ENCODE measurements at regions not wholly inside any gene's neighbourhood (a gene's known extent, or its start where the extent isn't known, plus 50 kb on each side); places are given as distances from the start of the nearest gene placed in this dataset.

GRCh38 chr3:16059081-16059537 is 115.4 kb upstream of the GALNT15 start:
- no peak for TF ChIP-seq REST (IDR thresholded peaks at IDR 0.05; ENCODE audit: borderline replicate concordance)
- Histone ChIP-seq H3K4me2 (ENCODE audit: low read length) (no peak overlapping the region), H3K4me3 (ENCODE audit: low read length) (no peak overlapping the region), H3K9me2 (ENCODE audit: insufficient read depth, low read length) (no peaks in the 10 kb centered on the region), H3K9me3 (ENCODE audit: low read length) (no peaks in the 10 kb centered on the region), H3F3A (ENCODE audit: insufficient read depth, low read length, poor library complexity, severe bottlenecking) (no peaks in the 10 kb centered on the region), H3K79me2 (replicated peaks; ENCODE audit: insufficient read depth, low read length) (no peaks in the 10 kb centered on the region), H4K20me1 (ENCODE audit: insufficient read depth) (no peaks in the 10 kb centered on the region), H2AFZ (ENCODE audit: low read depth, low read length) (no peak overlapping the region), H3K36me3 (ENCODE audit: insufficient read depth, low read length) (no peaks in the 10 kb centered on the region), H3K27me3 (ENCODE audit: insufficient read depth, low read depth, low read length) (no peaks in the 10 kb centered on the region), H3K9ac (ENCODE audit: low read length) (no peak overlapping the region), H3K27ac (ENCODE audit: low read length) (no peak overlapping the region)

GRCh38 chr3:16059711-16060357 is 114.6 kb upstream of the GALNT15 start:
- Histone ChIP-seq H3K9ac (ENCODE audit: low read length) (no peak overlapping the region), H3K9me2 (ENCODE audit: insufficient read depth, low read length) (no peaks in the 10 kb centered on the region), H3K4me3 (ENCODE audit: low read length) (no peak overlapping the region), H3F3A (ENCODE audit: insufficient read depth, low read length, poor library complexity, severe bottlenecking) (no peaks in the 10 kb centered on the region), H3K36me3 (ENCODE audit: insufficient read depth, low read length) (no peaks in the 10 kb centered on the region), H2AFZ (ENCODE audit: low read depth, low read length) (no peak overlapping the region), H3K27me3 (ENCODE audit: insufficient read depth, low read depth, low read length) (no peaks in the 10 kb centered on the region), H3K4me2 (ENCODE audit: low read length) (no peak overlapping the region), H3K27ac (ENCODE audit: low read length) (no peak overlapping the region), H3K9me3 (ENCODE audit: low read length) (no peaks in the 10 kb centered on the region), H3K79me2 (replicated peaks; ENCODE audit: insufficient read depth, low read length) (no peaks in the 10 kb centered on the region), H4K20me1 (ENCODE audit: insufficient read depth) (no peaks in the 10 kb centered on the region)
- TF ChIP-seq REST (IDR thresholded peaks at IDR 0.05; ENCODE audit: borderline replicate concordance) (no peak), MXI1 (conservative IDR thresholded peaks at IDR 0.05; ENCODE audit: poor library complexity, severe bottlenecking) (no peak), RAD21 (conservative IDR thresholded peaks at IDR 0.05) (no peak), EZH2 (IDR thresholded peaks at IDR 0.05; ENCODE audit: borderline replicate concordance, insufficient read depth, low read length, poor library complexity, severe bottlenecking) (no peak), SMC3 (conservative IDR thresholded peaks at IDR 0.05; ENCODE audit: poor library complexity) (no peak), TAF1 (IDR thresholded peaks at IDR 0.05; ENCODE audit: low read depth) (no peak), CTCF (IDR thresholded peaks at IDR 0.05; ENCODE audit: poor library complexity, severe bottlenecking) (no peak), POLR2AphosphoS5 (IDR thresholded peaks at IDR 0.05) (no peak), EP300 (conservative IDR thresholded peaks at IDR 0.05; ENCODE audit: poor library complexity, severe bottlenecking) (no peak)
